GM12878 (cell line): ENCODE measurements at regions not wholly inside any gene's neighbourhood (a gene's known extent, or its start where the extent isn't known, plus 50 kb on each side); places are given as distances from the start of the nearest gene placed in this dataset.

Experiments
- CHD4 ChIP-seq: fragments of 200-600 bp; sonication (generic); IDR thresholded peaks from 2 replicates; pipeline ENCODE4 v1.6.1; 2016; ENCODE audit warnings: mild to moderate bottlenecking
- CTCF ChIP-seq, 3 experiments: IDR thresholded peaks in 2 of 3; conservative IDR thresholded peaks in 1 of 3; 2 replicates each; pipeline ENCODE4 v1.5.1; 2011; ENCODE audit warnings: low read depth in 3 of 3, low read length in 3 of 3, mild to moderate bottlenecking in 3 of 3, control low read depth in 2 of 3, moderate library complexity in 2 of 3, inconsistent platforms in 1 of 3, mixed read lengths in 1 of 3; ENCODE audit not compliant: control insufficient read depth in 2 of 3, insufficient read depth in 1 of 3; ENCODE audit errors: extremely low read depth in 1 of 3
- E4F1 ChIP-seq: fragments of 450-650 bp; IDR thresholded peaks from 2 replicates; pipeline ENCODE4 v1.6.1; 2018; ENCODE audit warnings: borderline replicate concordance, mild to moderate bottlenecking; ENCODE audit not compliant: partially characterized antibody
- EP300 ChIP-seq, 2 experiments: fragments of 150-350 bp in 1 of 2; IDR thresholded peaks; 2 replicates each; pipeline ENCODE4 v1.6.1; 2011 to 2012; ENCODE audit warnings: low read depth in 2 of 2, low read length in 2 of 2, borderline replicate concordance in 1 of 2, improper control_type of control experiment in 1 of 2, inconsistent platforms in 1 of 2; ENCODE audit not compliant: control insufficient read depth in 1 of 2
- ESRRA ChIP-seq: IDR thresholded peaks from 2 replicates; pipeline ENCODE4 v1.6.1; 2012; ENCODE audit warnings: mild to moderate bottlenecking, low read length, improper control_type of control experiment
- EZH2 ChIP-seq: IDR thresholded peaks from 2 replicates; pipeline ENCODE4 v1.6.1; 2012; ENCODE audit warnings: low read depth, mild to moderate bottlenecking, control low read depth, inconsistent platforms, low read length, borderline replicate concordance; ENCODE audit not compliant: control insufficient read depth
- MAX ChIP-seq: IDR thresholded peaks from 2 replicates; pipeline ENCODE4 v1.6.1; 2012; ENCODE audit warnings: low read depth, low read length, improper control_type of control experiment
- POLR2AphosphoS2 ChIP-seq: IDR thresholded peaks from 2 replicates; pipeline ENCODE4 v1.6.1; 2011; ENCODE audit warnings: low read depth, mild to moderate bottlenecking, low read length, improper control_type of control experiment, moderate library complexity
- REST ChIP-seq: IDR thresholded peaks from 2 replicates; pipeline ENCODE4 v1.6.1; 2012; ENCODE audit warnings: mild to moderate bottlenecking, low read depth, low read length
- SMAD1 ChIP-seq: fragments of 450-650 bp; IDR thresholded peaks from 2 replicates; pipeline ENCODE4 v1.6.1; 2018; ENCODE audit warnings: mild to moderate bottlenecking, low read depth; ENCODE audit not compliant: partially characterized antibody
- TCF3 ChIP-seq: IDR thresholded peaks from 2 replicates; pipeline ENCODE4 v1.6.1; 2012; ENCODE audit warnings: low read depth, mild to moderate bottlenecking, low read length, borderline replicate concordance; ENCODE audit not compliant: insufficient read depth
- USF2 ChIP-seq: IDR thresholded peaks from 2 replicates; pipeline ENCODE4 v1.6.1; 2011; ENCODE audit warnings: low read depth, low read length, improper control_type of control experiment, borderline replicate concordance
- ZNF274 ChIP-seq: IDR thresholded peaks from one replicate; pipeline ENCODE4 v1.8.0; 2011; ENCODE audit not compliant: insufficient read length, insufficient read depth

GRCh38 chr7:23972057-23972456 is 262.0 kb downstream of the STK31 start:
- no peak for TF ChIP-seq ESRRA
- no peak for TF ChIP-seq CTCF (IDR thresholded peaks at IDR 0.05 in 2 of 3, conservative IDR thresholded peaks at IDR 0.05 in 1 of 3; ENCODE audit: control insufficient read depth in 2 of 3, extremely low read depth in 1 of 3, insufficient read depth in 1 of 3, low read depth in 3 of 3, low read length in 3 of 3)
- no peak for TF ChIP-seq USF2
- no peak for TF ChIP-seq REST
- no peak for TF ChIP-seq ZNF274
- no peak for TF ChIP-seq E4F1
- TF ChIP-seq CHD4: no peak
- no peak for TF ChIP-seq EP300 (IDR thresholded peaks at IDR 0.05; ENCODE audit: borderline replicate concordance in 1 of 2, control insufficient read depth in 1 of 2, low read depth in 2 of 2, low read length in 2 of 2)
- no peak for TF ChIP-seq MAX
- no peak for TF ChIP-seq SMAD1
- no peak for TF ChIP-seq POLR2AphosphoS2
- TF ChIP-seq EZH2: no peak
- TF ChIP-seq TCF3: no peak
